ENCODE measurements at regions not wholly inside any gene's neighbourhood (a gene's known extent, or its start where the extent isn't known, plus 50 kb on each side); places are given as distances from the start of the nearest gene placed in this dataset.

DNA sequence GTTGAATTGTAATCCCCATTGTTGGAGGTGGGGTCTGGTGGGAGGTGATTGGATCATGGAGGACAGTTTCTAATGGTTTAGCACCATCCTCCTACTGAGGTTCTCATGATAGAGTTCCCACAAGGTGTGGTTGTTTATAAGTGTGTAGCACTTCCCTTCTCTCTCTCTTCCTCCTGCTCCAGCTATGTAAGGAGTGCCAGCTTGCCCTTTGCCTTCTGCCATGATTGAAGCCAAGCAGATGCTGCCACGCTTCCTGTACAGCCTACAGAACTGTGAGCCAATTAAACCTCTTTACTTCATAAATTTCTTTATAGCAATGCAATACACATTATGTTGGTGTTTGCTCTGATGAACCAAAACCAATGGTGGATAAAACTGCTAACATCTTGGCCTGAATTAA is 238.2 kb downstream of the EFNB2 start:
- DNase-seq (ENCODE audit: low read depth): no peak

DNA sequence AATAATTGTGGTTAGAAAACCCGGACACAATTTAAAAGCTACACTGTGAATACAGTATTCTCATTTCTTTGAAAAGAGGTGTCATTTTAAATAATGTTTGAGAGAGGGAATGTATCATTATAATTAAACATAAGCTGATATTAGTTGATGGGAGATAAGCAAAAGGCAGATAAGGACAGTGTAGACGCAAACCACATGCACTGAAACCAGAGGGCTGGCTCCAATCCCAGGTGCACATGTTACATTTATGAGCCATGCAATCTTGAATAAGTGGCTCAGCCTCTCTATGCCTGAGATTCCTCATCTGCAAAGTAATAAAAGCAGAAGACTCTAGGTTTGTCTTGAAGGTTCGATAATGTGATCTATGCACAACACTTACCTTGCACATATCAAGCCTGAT is 238.7 kb downstream of the EFNB2 start:
- no peak for DNase-seq (ENCODE audit: low read depth)

DNA sequence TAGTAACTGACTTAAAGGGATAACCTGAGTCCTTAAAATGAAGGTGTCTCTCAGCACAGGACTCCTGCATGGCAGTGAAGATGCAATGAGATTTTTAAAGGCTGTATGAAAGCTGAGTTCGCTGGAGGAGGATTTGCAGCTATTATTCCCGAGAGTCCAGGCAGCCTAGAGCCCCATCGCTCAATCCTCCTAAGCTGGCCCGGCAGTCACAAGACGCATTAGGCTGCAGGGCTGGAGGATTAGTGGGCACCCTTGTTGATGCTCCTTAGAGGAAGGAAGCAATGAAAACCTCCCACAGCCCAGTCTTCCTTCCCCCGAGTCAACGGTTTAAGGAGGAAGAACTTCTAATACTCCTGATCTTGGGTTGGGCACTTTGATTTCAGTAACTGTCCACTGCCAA is 239.5 kb downstream of the EFNB2 start:
- DNase-seq (ENCODE audit: low read depth): no peak

DNA sequence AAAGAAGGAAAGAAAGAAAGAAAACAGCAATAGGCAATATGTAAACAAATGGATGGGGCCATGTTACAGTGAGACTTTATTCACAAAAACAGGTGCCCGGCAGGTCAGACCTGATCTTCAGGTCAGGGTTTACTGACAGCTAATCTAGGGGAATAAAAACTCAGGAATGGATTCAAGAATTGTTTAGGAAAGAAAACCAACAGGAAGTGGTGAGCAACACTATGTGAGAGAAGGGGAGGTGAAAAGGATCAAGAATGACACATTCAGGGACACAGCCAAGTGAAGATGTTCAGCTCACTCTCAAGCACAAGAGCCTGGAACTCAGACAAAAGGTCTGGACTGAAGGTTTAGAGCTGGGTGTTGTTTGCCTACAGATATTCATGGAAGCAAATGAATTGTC is 244.5 kb downstream of the EFNB2 start:
- no peak for DNase-seq (ENCODE audit: low read depth)

DNA sequence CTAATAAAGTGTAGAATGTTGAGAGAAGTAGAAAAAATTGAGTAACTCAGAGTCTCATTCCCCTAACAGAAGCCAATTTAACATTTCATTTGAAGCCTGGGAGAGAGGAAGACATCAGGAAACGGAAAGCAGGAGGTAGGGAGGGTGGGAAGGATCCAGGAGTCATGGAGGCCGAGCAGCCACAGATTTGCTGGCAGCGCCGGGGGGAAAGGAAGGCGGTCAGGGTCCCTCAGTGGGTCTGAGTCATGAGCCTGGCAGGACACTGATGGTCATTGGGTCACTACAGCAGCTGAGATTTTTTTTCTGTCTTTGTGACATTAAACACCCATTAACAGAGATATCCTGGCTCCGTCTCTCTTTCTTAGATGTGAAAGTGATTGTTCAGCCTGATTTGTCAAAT is 248.1 kb downstream of the EFNB2 start:
- no peak for DNase-seq (ENCODE audit: low read depth)

DNA sequence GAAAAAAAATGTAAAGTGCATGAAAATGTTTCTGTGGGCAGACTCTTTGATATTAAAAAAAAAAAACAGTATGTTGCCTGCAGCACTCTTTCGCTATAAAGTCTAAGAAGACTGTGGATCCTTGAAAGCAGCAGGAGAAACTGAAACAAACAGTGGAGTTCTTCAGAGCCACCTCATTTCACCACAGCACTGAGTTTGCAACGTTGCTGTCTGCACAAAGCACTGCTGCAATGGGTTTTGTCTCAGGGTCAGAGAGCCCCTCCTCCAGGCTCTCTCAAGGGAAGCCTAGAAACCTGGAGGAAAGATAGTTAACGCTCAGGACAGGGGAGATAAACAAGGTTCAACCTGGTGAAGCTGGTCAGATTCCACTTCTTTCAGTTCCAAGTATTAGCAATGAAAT is 248.7 kb downstream of the EFNB2 start:
- DNase-seq (ENCODE audit: low read depth): no peak

DNA sequence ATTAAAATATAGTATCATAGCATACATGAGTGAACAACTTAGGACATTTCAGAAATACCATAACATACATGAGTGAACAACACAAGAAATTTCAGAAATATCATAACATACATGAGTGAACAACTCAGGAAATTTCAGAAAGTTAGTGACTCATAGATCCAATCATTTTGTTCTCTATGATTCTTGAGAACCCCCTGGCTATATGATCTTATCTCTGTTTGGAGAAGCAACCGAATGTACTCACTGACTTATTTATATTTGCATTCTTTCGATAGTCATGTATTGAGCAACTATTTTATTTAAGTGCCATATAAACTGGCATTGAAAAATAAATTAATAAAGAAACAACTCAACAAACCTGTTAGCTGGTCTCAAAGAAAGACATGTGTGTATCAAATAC is 251.1 kb downstream of the EFNB2 start:
- no peak for DNase-seq (ENCODE audit: low read depth)

DNA sequence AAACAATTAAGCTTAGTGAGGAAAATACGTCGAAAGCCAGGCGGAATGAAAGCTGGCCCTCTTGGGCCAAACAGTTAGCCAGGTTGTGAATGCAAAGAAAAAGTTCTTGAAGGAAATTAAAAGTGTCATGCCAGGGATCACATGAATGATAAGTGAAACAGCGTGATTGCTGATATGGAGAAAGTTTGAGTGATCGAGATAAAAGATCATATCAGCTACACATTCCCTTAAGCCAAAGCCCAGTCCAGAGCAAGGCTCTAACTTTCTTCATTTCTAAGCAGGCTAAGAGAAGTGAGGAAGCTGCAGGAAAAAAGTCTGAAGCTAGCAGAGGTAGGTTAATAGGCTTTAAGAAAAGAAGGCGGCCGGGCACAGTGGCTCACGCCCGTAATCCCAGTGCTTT is 254.0 kb downstream of the EFNB2 start:
- no peak for DNase-seq (ENCODE audit: low read depth)

DNA sequence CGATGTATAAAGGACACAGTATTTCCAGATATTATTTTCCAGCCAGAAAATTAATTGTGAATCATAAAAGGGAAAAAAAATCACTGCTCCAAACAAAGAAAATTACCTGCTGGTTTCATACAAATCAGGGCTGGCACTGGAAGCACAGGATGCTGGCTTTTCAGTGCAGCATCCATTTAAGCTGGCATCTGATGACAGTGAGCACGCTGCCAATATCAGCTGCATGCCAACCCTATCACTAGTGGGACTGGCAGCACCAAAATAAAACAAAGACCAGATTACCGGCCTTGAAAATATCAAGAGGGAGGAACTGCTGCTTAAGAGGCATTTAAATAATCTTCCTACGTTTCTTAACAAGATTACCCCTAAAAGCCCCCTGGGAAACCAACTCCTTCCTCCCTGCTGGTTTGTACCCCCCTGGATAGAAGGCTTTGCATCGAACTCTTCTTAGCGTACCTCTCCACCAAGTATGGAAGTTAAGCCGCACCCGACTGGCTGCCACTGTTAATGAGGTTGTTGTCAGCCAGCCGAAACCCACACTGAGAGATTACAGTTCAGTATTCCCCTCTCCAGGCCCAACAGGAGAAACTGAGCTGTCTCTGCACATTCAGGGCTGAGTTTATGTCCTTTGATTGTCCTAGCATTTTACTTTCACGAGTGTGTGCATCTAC is 257.8 kb downstream of the EFNB2 start:
- no peak for DNase-seq (ENCODE audit: low read depth)

DNA sequence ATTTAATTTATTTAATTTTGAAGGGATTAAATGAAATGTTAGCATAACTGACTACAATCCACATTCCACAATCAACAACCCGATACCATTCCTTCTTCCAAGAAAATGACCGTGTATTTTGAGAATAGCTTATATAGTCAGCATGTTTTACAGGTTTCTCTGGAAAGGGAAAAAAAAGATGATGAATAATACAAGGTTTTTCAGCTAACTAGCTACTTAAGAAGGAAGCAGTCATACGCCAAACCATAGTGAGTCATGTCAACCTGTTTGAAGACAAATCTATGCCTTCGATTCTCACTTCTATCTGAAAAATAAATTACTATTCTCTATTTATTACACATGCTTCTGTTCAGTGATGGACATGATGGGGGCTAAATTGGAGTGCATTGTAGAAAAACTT is 258.6 kb downstream of the EFNB2 start:
- DNase-seq (ENCODE audit: low read depth): no peak

DNA sequence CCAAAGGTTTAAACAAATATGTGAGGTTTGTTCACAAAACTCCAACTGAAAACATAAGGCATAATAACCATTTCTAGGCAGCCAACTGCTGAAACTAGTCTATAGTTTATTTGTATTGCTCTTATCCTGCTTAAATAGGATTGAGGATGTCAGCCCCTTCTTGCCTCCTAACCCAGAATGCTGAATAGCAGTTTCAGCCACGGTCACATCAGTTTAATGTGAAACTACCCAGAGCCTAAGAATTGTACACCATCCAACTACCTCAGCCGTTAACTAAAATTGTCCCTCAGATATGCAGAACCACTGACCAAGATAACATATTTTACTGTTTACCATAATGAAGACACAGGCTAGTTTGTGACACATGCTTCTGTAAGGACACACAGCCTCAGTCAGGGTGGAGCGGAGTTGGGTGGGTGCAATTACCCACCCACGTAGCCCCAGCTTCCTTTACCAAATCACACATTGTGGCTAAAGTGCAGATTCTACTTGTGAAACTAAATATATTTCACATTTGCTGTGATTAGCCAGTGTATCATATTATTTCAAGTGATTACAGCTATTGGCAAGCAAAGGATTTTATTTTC is 259.9 kb downstream of the EFNB2 start:
- DNase-seq (ENCODE audit: low read depth): no peak

DNA sequence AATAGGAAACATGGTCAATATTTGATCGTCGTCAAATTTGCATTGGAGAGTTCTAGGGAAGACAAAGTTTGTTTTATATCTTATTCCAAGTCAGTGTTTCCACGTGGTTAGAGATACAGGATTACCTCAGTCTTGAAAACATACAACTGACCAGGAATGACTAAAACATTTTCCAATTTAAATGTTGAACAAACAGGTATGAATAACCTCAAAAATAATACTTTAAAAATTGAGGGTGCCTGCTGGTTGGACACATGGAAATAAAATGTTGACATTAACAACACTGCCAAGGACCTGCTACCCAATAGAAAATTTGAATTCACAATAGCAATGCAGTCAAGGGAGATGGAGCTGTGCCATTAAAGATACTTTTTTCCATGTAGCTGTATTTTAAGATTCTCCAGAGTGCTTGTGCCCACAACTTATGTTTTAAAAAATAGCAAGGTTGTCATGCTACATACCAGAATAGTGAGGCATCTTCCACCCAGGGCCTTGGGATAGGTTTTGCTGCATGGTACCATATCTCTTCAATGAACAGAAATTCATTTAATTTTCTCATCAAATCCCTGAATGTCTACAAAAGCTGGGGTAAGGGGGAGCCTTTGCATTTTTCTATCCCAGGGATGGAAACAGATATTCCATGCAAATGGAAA is 260.8 kb downstream of the EFNB2 start:
- DNase-seq (ENCODE audit: low read depth): no peak

DNA sequence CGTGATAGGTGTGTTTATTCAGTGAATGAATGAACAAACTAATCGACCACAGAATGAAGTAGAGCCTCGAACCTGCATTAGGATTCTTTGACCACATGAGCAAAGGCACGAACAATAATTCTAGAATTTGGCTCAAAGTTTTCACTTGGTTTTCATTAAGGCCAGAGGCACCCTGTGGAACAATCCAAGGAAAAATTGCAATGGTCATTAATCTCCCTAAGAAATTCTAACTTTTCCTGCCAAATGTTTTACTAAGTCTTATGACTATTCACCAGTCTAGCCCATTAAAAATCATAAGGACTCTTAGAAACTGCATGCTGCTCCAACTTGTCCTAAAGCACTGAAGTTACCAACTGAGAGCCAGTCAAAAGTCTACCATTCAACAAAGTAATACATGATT is 271.7 kb downstream of the EFNB2 start:
- no peak for DNase-seq (ENCODE audit: low read depth)

DNA sequence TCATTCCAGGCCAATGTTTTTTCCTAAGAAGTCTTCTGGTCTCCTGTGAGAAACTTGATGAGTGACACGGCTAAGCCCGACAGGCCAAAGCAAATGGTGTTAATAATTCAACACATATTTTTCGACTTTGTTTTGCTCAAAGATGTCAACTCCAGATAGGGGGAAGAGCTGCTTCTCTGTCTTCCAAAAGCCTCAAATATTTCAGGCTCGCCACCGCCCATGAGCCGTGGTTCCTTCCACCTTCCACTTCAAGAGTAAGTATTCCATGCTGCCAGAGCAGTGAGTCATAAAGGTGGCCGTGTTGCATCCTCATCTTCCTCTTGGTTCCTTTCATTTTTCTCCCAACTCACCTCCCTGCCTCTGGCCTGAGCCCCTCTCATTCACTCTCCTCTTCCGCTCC is 272.6 kb downstream of the EFNB2 start:
- no peak for DNase-seq (ENCODE audit: low read depth)

DNA sequence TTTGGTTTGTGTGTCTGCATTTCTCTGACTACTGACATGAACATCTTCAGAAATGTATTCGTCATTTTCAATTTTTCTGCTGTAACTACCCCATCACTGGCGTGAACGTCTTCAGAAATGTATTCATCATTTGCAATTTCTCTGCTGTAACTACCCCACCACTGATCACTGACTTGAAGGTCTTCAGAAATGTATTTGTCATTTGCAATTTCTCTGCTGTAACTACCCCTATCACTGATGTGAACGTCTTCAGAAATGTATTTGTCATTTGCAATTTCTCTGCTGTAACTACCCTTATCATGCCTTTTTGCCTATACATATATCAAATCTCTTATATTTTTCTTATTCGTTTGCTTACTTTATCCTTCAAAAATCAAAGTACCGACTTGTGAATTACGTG is 274.0 kb downstream of the EFNB2 start:
- DNase-seq (ENCODE audit: low read depth): no peak

DNA sequence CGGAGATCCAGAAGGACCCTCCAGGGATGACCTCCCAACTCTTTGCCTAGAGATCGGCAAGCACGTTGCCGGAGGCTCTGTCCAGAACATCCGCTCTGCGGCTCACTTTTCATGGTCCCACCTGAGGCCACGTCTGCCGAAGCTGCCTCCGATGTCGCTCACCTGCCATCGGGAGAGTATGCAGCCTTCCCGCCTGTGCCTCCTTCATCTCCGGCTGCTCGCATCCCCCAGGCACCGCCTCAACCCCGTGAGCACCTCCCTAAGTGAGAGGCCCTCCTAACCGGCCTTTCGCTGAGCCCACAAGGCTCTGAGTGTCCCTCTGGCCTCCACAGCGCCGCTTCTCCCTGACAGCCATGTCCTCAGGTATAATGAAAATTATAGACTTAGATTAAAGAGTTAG is 275.1 kb downstream of the EFNB2 start:
- no peak for DNase-seq (ENCODE audit: low read depth)

DNA sequence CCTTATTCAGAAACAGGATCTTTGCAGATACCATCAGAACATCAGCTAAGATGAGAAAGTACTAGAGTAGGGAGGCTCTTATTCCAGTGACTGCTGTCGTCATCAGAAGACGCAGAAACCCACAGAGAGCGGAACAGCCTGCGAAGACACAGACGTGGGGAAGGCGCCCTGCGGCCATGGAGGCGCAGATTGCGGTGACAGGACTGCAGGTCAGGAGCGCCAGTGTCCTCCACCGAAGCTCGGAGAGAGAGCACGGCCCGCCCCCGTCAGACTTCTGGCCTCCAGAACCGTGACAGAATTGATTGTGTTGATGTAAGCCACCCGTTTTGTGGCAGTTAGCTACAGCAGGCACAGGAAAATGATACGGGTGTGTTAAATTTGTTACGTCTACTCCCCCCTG is 275.5 kb downstream of the EFNB2 start:
- no peak for DNase-seq (ENCODE audit: low read depth)

DNA sequence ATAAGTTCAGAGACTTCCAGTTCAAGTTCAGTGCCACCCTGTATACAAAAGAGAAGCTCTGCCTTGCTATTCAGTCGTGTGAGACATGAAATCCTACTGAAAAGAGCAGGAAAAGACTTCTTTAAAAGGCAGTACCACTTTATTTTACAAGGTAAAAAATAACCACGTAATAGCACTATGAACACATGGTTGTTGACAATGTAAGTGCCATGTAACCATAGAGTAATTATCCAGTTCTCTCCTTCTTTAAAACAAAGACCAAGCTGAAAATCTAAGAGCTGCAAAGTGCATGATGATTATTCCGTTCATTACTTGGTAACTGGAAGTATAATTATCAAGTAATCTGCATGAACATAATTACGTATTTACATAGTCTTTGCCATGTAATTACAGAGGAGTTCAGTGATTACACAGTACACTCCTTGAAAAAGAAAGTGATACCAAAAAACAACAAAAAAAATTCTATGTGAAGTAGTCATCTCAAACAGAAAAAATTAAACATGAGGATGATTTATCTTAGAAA is 288.7 kb downstream of the EFNB2 start:
- DNase-seq (ENCODE audit: low read depth): no peak

DNA sequence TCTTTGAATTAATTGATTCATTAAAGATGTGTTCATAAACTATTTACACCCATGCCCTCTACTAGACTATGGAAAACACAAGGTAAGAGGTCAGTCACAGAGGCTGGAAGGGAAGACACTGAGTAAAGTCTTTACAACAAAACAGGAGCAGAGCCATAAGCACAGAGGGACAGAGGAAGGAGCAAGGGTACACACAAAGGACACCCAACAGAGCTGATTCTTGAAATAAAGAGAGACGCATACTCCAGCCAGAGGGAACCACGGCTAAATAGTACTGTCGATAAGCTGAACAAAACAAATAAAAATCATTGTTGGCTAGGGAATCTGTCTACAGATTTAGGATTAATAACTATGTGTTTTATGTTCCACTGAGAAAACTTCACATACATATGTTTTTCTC is 289.2 kb downstream of the EFNB2 start:
- no peak for DNase-seq (ENCODE audit: low read depth)

DNA sequence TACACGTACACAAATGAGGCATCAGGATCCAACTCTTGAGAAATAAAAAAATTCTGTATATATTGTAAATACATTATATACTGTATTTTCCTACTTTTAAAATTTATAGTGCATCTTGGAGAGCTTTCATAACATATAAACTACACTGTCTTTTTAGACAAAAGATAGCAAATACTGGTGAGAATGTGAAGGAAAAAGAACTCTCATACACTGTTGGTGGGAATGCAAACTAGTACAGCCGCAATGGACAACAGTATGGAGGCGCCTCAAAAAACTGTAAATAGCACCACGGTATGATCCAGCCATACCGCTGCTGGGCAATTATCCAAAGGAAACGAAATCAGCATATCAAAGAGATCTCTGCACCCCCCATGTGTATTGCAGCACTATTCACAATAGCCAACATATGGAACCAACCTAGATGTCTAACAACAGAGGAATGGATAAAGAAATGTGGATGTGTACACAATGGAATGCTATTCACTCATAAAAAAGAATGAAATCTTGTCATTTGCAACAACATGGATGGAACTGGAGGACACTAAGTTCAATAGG is 292.4 kb downstream of the EFNB2 start:
- no peak for DNase-seq (ENCODE audit: low read depth)

DNA sequence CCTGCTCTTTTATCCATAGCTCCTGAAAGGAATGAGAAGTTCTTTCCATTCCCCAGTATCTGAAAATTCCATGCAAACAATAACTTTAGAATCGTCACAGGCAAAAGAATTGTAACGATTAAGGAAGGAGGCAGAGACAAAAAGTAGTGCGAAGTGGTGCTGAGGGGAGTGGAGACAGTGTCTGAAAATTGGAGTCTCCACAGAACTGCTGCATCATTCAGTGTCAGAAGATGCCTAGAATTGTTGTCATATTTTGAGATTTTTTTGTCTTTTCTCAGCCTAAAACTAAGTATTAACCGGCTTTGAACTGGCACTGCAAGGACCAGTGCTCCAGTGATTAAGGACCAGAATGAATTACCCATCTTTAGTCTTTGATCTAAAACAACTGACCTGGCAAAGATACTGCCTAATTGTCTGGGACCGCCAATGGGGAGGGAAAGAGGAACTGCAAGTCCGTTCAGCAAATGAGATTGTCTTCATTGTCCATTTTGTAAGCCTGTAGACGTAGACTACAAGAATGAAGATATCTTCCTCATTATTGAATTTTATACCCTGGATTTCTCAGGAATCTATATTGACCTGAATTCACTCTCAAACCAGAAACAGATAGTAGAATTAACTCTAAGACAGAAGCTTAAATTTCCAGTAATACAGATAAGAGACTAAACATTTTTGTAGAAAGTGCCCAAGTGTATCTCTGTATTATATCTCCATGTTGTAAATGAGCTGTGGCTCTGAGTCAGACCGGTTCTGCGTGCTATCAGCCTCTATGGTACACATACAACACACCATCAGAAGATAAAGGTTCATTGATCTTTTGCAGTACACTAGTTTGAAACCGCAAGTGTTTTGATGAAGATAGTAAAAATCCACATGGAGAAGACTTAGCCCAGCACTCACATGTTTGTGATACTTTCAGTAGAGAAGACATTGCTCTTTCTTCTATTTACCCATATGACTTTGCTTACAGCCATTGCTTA is 293.2 kb downstream of the EFNB2 start:
- DNase-seq (ENCODE audit: low read depth): no peak

DNA sequence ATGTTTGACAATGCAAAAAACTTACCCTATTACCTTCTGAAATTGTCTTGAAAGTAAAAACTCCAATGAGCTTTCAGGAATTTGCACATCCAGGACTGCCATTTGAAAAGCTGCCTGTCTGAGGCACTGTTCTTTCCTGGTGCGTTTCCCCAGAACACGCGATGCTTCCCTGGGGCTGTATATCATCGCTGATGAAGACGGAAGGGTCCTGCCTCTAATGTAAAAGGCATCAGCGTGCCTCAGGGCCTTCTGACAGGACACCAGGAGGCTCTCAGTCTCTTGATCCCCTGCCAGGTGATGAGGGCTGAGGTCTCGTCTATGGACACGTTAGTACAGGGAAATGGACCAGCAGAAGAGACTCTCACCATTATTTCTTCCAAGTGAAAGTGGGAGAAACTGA is 296.8 kb downstream of the EFNB2 start:
- DNase-seq (ENCODE audit: low read depth): no peak

Data from stimulated activated CD4-positive, alpha-beta T cell treated with anti-CD3 and anti-CD28 coated beads, Interleukin-2, amount 100 ng/mL, for 4 hours (primary cell).